GM18858 (cell line): ENCODE measurements at regions not wholly inside any gene's neighbourhood (a gene's known extent, or its start where the extent isn't known, plus 50 kb on each side); places are given as distances from the start of the nearest gene placed in this dataset.

Source experiments
- ATAC-seq: cut with Tn5 transposase; IDR thresholded peaks from one replicate; pipeline ENCODE4 v1.9.1; 2021; ENCODE audit not compliant: unreplicated experiment

- peak; percentile 73 for ATAC-seq
Measured at GRCh38 chr9:108565651-108566378, 290.0 kb downstream of the ACTL7B start.

GRCh38 chr9:108562176-108562575 is 293.6 kb downstream of the ACTL7B start:
- ATAC-seq = no peak

GRCh38 chr9:108559432-108559831 is 296.4 kb downstream of the ACTL7B start:
- no peak for ATAC-seq

GRCh38 chr9:108554831-108555230 is 301.0 kb downstream of the ACTL7B start:
- ATAC-seq = no peak

GRCh38 chr9:108553111-108553635 is 302.6 kb downstream of the ACTL7B start:
- ATAC-seq = no peak

GRCh38 chr9:108552459-108553040 is 303.2 kb downstream of the ACTL7B start:
- ATAC-seq = no peak

GRCh38 chr9:108551030-108551841 is 304.6 kb downstream of the ACTL7B start:
- no peak for ATAC-seq

GRCh38 chr9:108550106-108550505 is 305.7 kb downstream of the ACTL7B start:
- no peak for ATAC-seq

- no peak for ATAC-seq
Measured at GRCh38 chr9:108549184-108549583, 306.6 kb downstream of the ACTL7B start.

- ATAC-seq = no peak
Measured at GRCh38 chr9:108547411-108548135, 308.2 kb downstream of the ACTL7B start.

- ATAC-seq = no peak
Measured at GRCh38 chr9:108546215-108546614, 309.6 kb downstream of the ACTL7B start.

- no peak for ATAC-seq
Measured at GRCh38 chr9:108545436-108545835, 310.4 kb downstream of the ACTL7B start.

GRCh38 chr9:108544866-108545265 is 310.9 kb downstream of the ACTL7B start:
- no peak for ATAC-seq

- no peak for ATAC-seq
Measured at GRCh38 chr9:108543251-108543778, 312.5 kb downstream of the ACTL7B start.

GRCh38 chr9:108537756-108538155 is 318.0 kb downstream of the ACTL7B start:
- ATAC-seq = no peak

GRCh38 chr9:108536836-108537601 is 318.8 kb downstream of the ACTL7B start:
- no peak for ATAC-seq

GRCh38 chr9:108535526-108535925 is 320.3 kb downstream of the ACTL7B start:
- ATAC-seq = no peak

- no peak for ATAC-seq
Measured at GRCh38 chr9:108534741-108535140, 321.0 kb downstream of the ACTL7B start.

- no peak for ATAC-seq
Measured at GRCh38 chr9:108530141-108530540, 325.6 kb downstream of the ACTL7B start.

GRCh38 chr9:108528231-108528630 is 327.6 kb downstream of the ACTL7B start:
- no peak for ATAC-seq
